ENCODE measurements at regions not wholly inside any gene's neighbourhood (a gene's known extent, or its start where the extent isn't known, plus 50 kb on each side); places are given as distances from the start of the nearest gene placed in this dataset.

- ChIA-PET CTCF (no interaction called here), POLR2A (interaction anchor here (0.7 kb wide), 1 partner anchor 58 kb away, joined by 3 read pairs; no protein-coding TSS in a partner anchor)
- no peaks in the 10 kb centered on the region for H3K9me2 ChIP-seq
- H3K4me2 ChIP-seq, result no peak overlapping the region
- H3K9me3 ChIP-seq, result no peaks in the 10 kb centered on the region
- H3F3A ChIP-seq (replicated peaks; ENCODE audit: insufficient read depth), result no peaks in the 10 kb centered on the region
- H3K79me2 ChIP-seq (ENCODE audit: insufficient read depth), result no peaks in the 10 kb centered on the region
- H3K27me3 ChIP-seq (ENCODE audit: insufficient read depth), result no peaks in the 10 kb centered on the region
- 47% methylated on average over 7 of the region's 7 CpGs for WGBS (ENCODE audit: low lambda C conversion rate)
- peaks cover 0 to 3% of the 10 kb centered on the region in 2 experiments; a peak in 1 of 4 replicates for H3K4me1 ChIP-seq (ENCODE audit: control insufficient read depth in 1 of 2, insufficient read depth in 2 of 2, low read depth in 1 of 2, low read length in 1 of 2)
- TF ChIP-seq SIN3A (IDR thresholded peaks at IDR 0.05; ENCODE audit: borderline replicate concordance, low read depth, low read length), result no peak
- TF ChIP-seq, protein P1, sequence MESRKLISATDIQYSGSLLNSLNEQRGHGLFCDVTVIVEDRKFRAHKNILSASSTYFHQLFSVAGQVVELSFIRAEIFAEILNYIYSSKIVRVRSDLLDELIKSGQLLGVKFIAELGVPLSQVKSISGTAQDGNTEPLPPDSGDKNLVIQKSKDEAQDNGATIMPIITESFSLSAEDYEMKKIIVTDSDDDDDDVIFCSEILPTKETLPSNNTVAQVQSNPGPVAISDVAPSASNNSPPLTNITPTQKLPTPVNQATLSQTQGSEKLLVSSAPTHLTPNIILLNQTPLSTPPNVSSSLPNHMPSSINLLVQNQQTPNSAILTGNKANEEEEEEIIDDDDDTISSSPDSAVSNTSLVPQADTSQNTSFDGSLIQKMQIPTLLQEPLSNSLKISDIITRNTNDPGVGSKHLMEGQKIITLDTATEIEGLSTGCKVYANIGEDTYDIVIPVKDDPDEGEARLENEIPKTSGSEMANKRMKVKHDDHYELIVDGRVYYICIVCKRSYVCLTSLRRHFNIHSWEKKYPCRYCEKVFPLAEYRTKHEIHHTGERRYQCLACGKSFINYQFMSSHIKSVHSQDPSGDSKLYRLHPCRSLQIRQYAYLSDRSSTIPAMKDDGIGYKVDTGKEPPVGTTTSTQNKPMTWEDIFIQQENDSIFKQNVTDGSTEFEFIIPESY (IDR thresholded peaks at IDR 0.05; ENCODE audit: borderline replicate concordance, low read depth), result no peak
- no peak for TF ChIP-seq NFIC (IDR thresholded peaks at IDR 0.05; ENCODE audit: borderline replicate concordance)
- no peak for TF ChIP-seq PBX3 (IDR thresholded peaks at IDR 0.05)
- no peak for TF ChIP-seq TEAD4 (IDR thresholded peaks at IDR 0.05; ENCODE audit: borderline replicate concordance, insufficient read depth)
- TF ChIP-seq MXI1 (IDR thresholded peaks at IDR 0.05; ENCODE audit: low read depth, low read length), result no peak
- no peak for TF ChIP-seq GATA2 (CRISPR knock-in tag; IDR thresholded peaks at IDR 0.05)
- TF ChIP-seq JUND (IDR thresholded peaks at IDR 0.05), result no peak
- no peak for TF ChIP-seq RAD21 (IDR thresholded peaks at IDR 0.05; ENCODE audit: low read length)
- TF ChIP-seq FOXM1 (IDR thresholded peaks at IDR 0.05; ENCODE audit: low read depth), result no peak
- TF ChIP-seq CHD2 (IDR thresholded peaks at IDR 0.05; ENCODE audit: low read length, partially characterized antibody), result no peak
- H3K36me3 ChIP-seq (replicated peaks in 1 of 2; ENCODE audit: control insufficient read depth in 1 of 2, insufficient read depth in 2 of 2, low read length in 1 of 2), result no peaks in the 10 kb centered on the region
- H4K20me1 ChIP-seq (ENCODE audit: insufficient read depth), result no peaks in the 10 kb centered on the region
- no peak overlapping the region for H3K9ac ChIP-seq
- no peak overlapping the region for H3K27ac ChIP-seq (ENCODE audit: low read depth in 2 of 2, low read length in 1 of 2)
- no peak overlapping the region for H3K4me3 ChIP-seq (ENCODE audit: low read depth in 2 of 2, low read length in 1 of 2)
- no peak for DNase-seq
- no peak overlapping the region for H2AFZ ChIP-seq (ENCODE audit: low read depth)
These were observed 247.0 kb downstream of the ERMARD start for GRCh38 chr6:169998457-169998856.

- Histone ChIP-seq H3K79me2 (ENCODE audit: insufficient read depth) (no peaks in the 10 kb centered on the region), H3K4me3 (ENCODE audit: low read depth in 2 of 2, low read length in 1 of 2) (no peak overlapping the region), H2AFZ (ENCODE audit: low read depth) (no peak overlapping the region), H3K27ac (ENCODE audit: low read depth in 2 of 2, low read length in 1 of 2) (no peak overlapping the region), H3K9me2 (no peaks in the 10 kb centered on the region), H3K4me1 (ENCODE audit: control insufficient read depth in 1 of 2, insufficient read depth in 2 of 2, low read depth in 1 of 2, low read length in 1 of 2) (peaks cover 0 to 3% of the 10 kb centered on the region in 2 experiments; a peak in 1 of 4 replicates), H3K9me3 (no peaks in the 10 kb centered on the region), H3K36me3 (replicated peaks in 1 of 2; ENCODE audit: control insufficient read depth in 1 of 2, insufficient read depth in 2 of 2, low read length in 1 of 2) (no peaks in the 10 kb centered on the region), H3F3A (replicated peaks; ENCODE audit: insufficient read depth) (no peaks in the 10 kb centered on the region), H3K9ac (no peak overlapping the region), H3K4me2 (no peak overlapping the region), H4K20me1 (ENCODE audit: insufficient read depth) (no peaks in the 10 kb centered on the region), H3K27me3 (ENCODE audit: insufficient read depth) (no peaks in the 10 kb centered on the region)
- ChIA-PET CTCF (no interaction called here), POLR2A (no interaction called here)
- 41% methylated on average over 7 of the region's 7 CpGs for WGBS (ENCODE audit: low lambda C conversion rate)
- TF ChIP-seq NFIC (IDR thresholded peaks at IDR 0.05; ENCODE audit: borderline replicate concordance) (no peak), PBX3 (IDR thresholded peaks at IDR 0.05) (no peak), IRF3 (IDR thresholded peaks at IDR 0.05; ENCODE audit: low read depth, low read length) (no peak), TCF12 (IDR thresholded peaks at IDR 0.05) (no peak), SIN3A (IDR thresholded peaks at IDR 0.05; ENCODE audit: borderline replicate concordance, low read depth, low read length) (no peak), EP300 (IDR thresholded peaks at IDR 0.05; ENCODE audit: borderline replicate concordance in 1 of 2, low read depth in 1 of 2, low read length in 1 of 2) (no peak), ELF1 (IDR thresholded peaks at IDR 0.05) (no peak)
- TF ChIP-seq, protein P2, sequence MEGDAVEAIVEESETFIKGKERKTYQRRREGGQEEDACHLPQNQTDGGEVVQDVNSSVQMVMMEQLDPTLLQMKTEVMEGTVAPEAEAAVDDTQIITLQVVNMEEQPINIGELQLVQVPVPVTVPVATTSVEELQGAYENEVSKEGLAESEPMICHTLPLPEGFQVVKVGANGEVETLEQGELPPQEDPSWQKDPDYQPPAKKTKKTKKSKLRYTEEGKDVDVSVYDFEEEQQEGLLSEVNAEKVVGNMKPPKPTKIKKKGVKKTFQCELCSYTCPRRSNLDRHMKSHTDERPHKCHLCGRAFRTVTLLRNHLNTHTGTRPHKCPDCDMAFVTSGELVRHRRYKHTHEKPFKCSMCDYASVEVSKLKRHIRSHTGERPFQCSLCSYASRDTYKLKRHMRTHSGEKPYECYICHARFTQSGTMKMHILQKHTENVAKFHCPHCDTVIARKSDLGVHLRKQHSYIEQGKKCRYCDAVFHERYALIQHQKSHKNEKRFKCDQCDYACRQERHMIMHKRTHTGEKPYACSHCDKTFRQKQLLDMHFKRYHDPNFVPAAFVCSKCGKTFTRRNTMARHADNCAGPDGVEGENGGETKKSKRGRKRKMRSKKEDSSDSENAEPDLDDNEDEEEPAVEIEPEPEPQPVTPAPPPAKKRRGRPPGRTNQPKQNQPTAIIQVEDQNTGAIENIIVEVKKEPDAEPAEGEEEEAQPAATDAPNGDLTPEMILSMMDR (IDR thresholded peaks at IDR 0.05), result no peak
- DNase-seq, result no peak
These were observed 246.5 kb downstream of the ERMARD start for GRCh38 chr6:169997930-169998218.

Data from SK-N-SH (cell line).